GM12878 (cell line): ENCODE measurements at regions not wholly inside any gene's neighbourhood (a gene's known extent, or its start where the extent isn't known, plus 50 kb on each side); places are given as distances from the start of the nearest gene placed in this dataset.

ENCODE experiments used
- ATAC-seq: fragments of 200-7000 bp; cut with Tn5 transposase; 3 replicates; pipeline ENCODE4 v1.9.1; 2020; ENCODE audit warnings: mild to moderate bottlenecking, moderate library complexity
- BruUV-seq: library from RNA; stranded (reverse); fragments of 400-500 nt; replicated peaks from 2 replicates; lab custom pipeline; 2021; lab: Mats Ljungman, UMichigan
- CTCF ChIA-PET: fragments of 300-600 bp; sonication (Branson Sonifier 250); formaldehyde crosslinking; extraction: SDS; loops from one replicate; lab custom pipeline; 2021; ENCODE audit warnings: inconsistent platforms; lab: Yijun Ruan, JAX
- POLR2A ChIA-PET: fragments of 350-600 bp; formaldehyde crosslinking; extraction: SDS; loops from one replicate; lab custom pipeline; 2021; ENCODE audit warnings: inconsistent platforms; lab: Charles Lee
- RAD21 ChIA-PET: fragments of 300-600 bp; sonication (Branson Sonifier 250); formaldehyde crosslinking; loops from one replicate; lab custom pipeline; 2023; ENCODE audit warnings: antibody characterized with exemption; ENCODE audit not compliant: unreplicated experiment; lab: Charles Lee
- SMC1A ChIA-PET: fragments of 300-600 bp; sonication (Branson Sonifier 250); formaldehyde crosslinking; loops from one replicate; lab custom pipeline; 2023; ENCODE audit not compliant: unreplicated experiment, uncharacterized antibody; lab: Charles Lee
- DNase-seq: peaks from one replicate; pipeline ENCODE4 v3.0.0-alpha.2; 2011; ENCODE audit warnings: low read depth, low spot score
- FAIRE-seq: peaks from 3 replicates; lab custom pipeline; 2011; peaks lifted over from hg19 to GRCh38; lab: Jason Lieb, UNC
- H2AFZ ChIP-seq: 2 replicates; pipeline ENCODE4 v1.6.0; 2011; ENCODE audit warnings: low read depth, low read length, control low read depth; ENCODE audit not compliant: control insufficient read depth
- H3K27ac ChIP-seq: 2 replicates; pipeline ENCODE4 v1.5.1; 2011; ENCODE audit warnings: control low read depth; ENCODE audit not compliant: control insufficient read depth, insufficient read depth
- H3K27me3 ChIP-seq, 2 experiments: replicated peaks in 1 of 2; 2 replicates each; pipeline versions ENCODE4 v1.6.0 to v1.6.1; 2011; ENCODE audit warnings: low read length in 1 of 2; ENCODE audit not compliant: control insufficient read depth in 2 of 2, insufficient read depth in 2 of 2
- H3K36me3 ChIP-seq, 2 experiments: 2 replicates each; pipeline ENCODE4 v1.5.1; 2011; ENCODE audit warnings: low read length in 1 of 2; ENCODE audit not compliant: control insufficient read depth in 2 of 2, insufficient read depth in 2 of 2
- H3K4me1 ChIP-seq: 2 replicates; pipeline ENCODE4 v1.6.1; 2011; ENCODE audit warnings: mild to moderate bottlenecking, low read length, moderate library complexity, mixed read lengths; ENCODE audit not compliant: control insufficient read depth, insufficient read depth
- H3K4me2 ChIP-seq: 2 replicates; pipeline ENCODE4 v1.6.0; 2011; ENCODE audit warnings: control low read depth; ENCODE audit not compliant: control insufficient read depth, insufficient read depth
- H3K4me3 ChIP-seq: fragments of 200-600 bp; sonication (generic); 2 replicates; pipeline ENCODE4 v1.5.1; 2016
- H3K79me2 ChIP-seq: 2 replicates; pipeline ENCODE4 v1.6.0; 2011; ENCODE audit warnings: low read length; ENCODE audit not compliant: control insufficient read depth, insufficient read depth
- H3K9ac ChIP-seq: 2 replicates; pipeline ENCODE4 v1.8.0; 2011; ENCODE audit warnings: low read length, control low read depth, mixed read lengths; ENCODE audit not compliant: control insufficient read depth, insufficient read depth
- H3K9me3 ChIP-seq: replicated peaks from 3 replicates; pipeline ENCODE4 v1.5.1; 2011; ENCODE audit warnings: mild to moderate bottlenecking, low read length; ENCODE audit not compliant: control insufficient read depth, insufficient read depth
- H4K20me1 ChIP-seq: 2 replicates; pipeline ENCODE4 v1.6.0; 2011; ENCODE audit not compliant: control insufficient read depth, insufficient read depth
- BHLHE40 ChIP-seq, 2 experiments: fragments of 450-650 bp in 1 of 2; IDR thresholded peaks; 2 replicates each; pipeline ENCODE4 v1.6.1; 2011 to 2017; ENCODE audit warnings: low read depth in 2 of 2, borderline replicate concordance in 1 of 2, improper control_type of control experiment in 1 of 2, low read length in 1 of 2, mild to moderate bottlenecking in 1 of 2
- FOXK2 ChIP-seq: fragments of 450-650 bp; IDR thresholded peaks from 2 replicates; pipeline ENCODE4 v1.6.1; 2017; ENCODE audit warnings: mild to moderate bottlenecking, moderate library complexity
- GATAD2B ChIP-seq: fragments of 450-650 bp; conservative IDR thresholded peaks from 2 replicates; pipeline ENCODE4 v1.6.1; 2017; ENCODE audit warnings: low read depth, mild to moderate bottlenecking, moderate library complexity
- JUND ChIP-seq: IDR thresholded peaks from 2 replicates; pipeline ENCODE4 v1.6.1; 2012; ENCODE audit warnings: low read depth, mild to moderate bottlenecking, low read length, improper control_type of control experiment, moderate library complexity
- KDM1A ChIP-seq: fragments of 200-600 bp; sonication (generic); IDR thresholded peaks from 2 replicates; pipeline ENCODE4 v1.6.1; 2016; ENCODE audit warnings: borderline replicate concordance
- NRF1 ChIP-seq: conservative IDR thresholded peaks from 2 replicates; pipeline ENCODE4 v1.6.1; 2011; ENCODE audit warnings: mild to moderate bottlenecking, low read depth, low read length, improper control_type of control experiment
- PKNOX1 ChIP-seq: fragments of 450-650 bp; IDR thresholded peaks from 2 replicates; pipeline ENCODE4 v1.6.1; 2016; ENCODE audit warnings: mild to moderate bottlenecking
- STAT1 ChIP-seq: fragments of 450-650 bp; conservative IDR thresholded peaks from 2 replicates; pipeline ENCODE4 v1.6.1; 2014; ENCODE audit warnings: antibody characterized with exemption, mild to moderate bottlenecking
- TCF3 ChIP-seq: IDR thresholded peaks from 2 replicates; pipeline ENCODE4 v1.6.1; 2012; ENCODE audit warnings: low read depth, mild to moderate bottlenecking, low read length, borderline replicate concordance; ENCODE audit not compliant: insufficient read depth
- ZNF24 ChIP-seq: fragments of 450-650 bp; IDR thresholded peaks from 2 replicates; pipeline ENCODE4 v1.6.1; 2017; ENCODE audit warnings: antibody characterized with exemption, mild to moderate bottlenecking
- ZNF274 ChIP-seq: IDR thresholded peaks from one replicate; pipeline ENCODE4 v1.8.0; 2011; ENCODE audit not compliant: insufficient read length, insufficient read depth
- WGBS: methylation state at CpG from one replicate; pipeline ENCODE4 v1.1.6; 2016; ENCODE audit warnings: low lambda C conversion rate; ENCODE audit not compliant: insufficient replicate concordance, insufficient coverage; ENCODE audit errors: missing lambda C conversion rate; 5-methylcytosine and 5-hydroxymethylcytosine counted together
- in situ Hi-C: fragments of 300-500 bp; cut with MboI; formaldehyde crosslinking; loops from 9 replicates; pipeline ENCODE4 v1.14.3; 2018; ENCODE audit warnings: mixed read lengths
- intact Hi-C: fragments of 100-400 bp; cut with micrococcal nuclease; formaldehyde crosslinking; loops from one replicate; pipeline ENCODE4 v1.14.2; 2022; ENCODE audit not compliant: unreplicated experiment
- TF ChIP-seq, protein P1 (sequence below): IDR thresholded peaks from 2 replicates; pipeline ENCODE4 v1.6.1; 2011; ENCODE audit warnings: low read depth, low read length, improper control_type of control experiment, borderline replicate concordance
- TF ChIP-seq, protein P2 (sequence below): IDR thresholded peaks from 2 replicates; pipeline ENCODE4 v1.6.1; 2012; ENCODE audit warnings: improper control_type of control experiment, low read depth, low read length; ENCODE audit not compliant: insufficient replicate concordance
- TF ChIP-seq, protein P3 (sequence below): IDR thresholded peaks from 2 replicates; pipeline ENCODE4 v1.6.1; 2012; ENCODE audit warnings: low read depth, low read length, improper control_type of control experiment

DNA sequence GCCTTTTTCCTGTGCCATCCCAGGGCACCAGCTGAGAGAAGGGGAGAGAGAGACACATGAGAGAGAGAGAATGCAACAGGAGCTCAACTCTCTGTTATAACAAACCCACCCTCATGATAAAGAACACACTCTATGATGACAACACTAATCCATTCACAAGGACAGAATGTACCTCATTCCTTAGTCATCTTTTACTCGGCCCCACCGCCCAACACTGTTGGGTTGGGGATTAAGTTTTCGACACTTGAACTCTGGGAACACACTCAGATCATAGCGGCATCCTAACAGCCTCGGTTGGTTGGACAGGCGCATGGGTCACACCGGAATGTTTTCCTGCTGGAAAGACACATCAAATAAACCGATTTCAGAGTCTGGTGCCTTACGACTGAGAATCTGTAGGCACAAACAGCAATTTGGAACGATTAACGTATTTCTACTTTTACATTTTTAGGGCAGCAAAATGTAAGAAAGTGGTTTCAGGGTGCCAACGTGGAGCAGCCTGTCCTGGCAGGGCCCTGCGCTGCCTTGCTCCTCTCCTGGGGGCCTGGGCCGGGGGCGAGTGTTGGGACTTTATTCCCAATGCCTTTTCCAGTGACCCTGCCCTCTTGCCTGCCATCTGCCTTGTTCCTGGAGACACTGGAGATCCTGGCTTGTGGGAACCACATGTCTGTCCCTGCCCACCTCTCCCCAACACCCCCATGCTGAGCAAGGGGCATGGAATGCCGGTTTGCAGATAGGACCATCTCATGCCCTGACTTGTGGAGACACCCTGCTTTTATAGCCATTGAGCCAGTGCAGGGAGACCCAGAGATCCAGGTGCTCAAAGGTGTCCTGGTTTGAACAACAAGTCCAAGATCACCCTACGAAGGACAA, 287.0 kb downstream of the TCERG1L start (continued):
- TF ChIP-seq GATAD2B (no peak), JUND (no peak), KDM1A (no peak), TCF3 (no peak), PKNOX1 (no peak), ZNF274 (no peak), BHLHE40 (IDR thresholded peaks at IDR 0.05; ENCODE audit: borderline replicate concordance in 1 of 2, low read depth in 2 of 2, low read length in 1 of 2) (no peak), STAT1 (no peak), FOXK2 (no peak)

GRCh38 chr10:131025333-131025732, 286.2 kb downstream of the TCERG1L start:
- FAIRE-seq, result no peak
- no peak for ATAC-seq
- WGBS, result 14% methylated on average over 9 of the region's 9 CpGs
- Histone ChIP-seq H3K27ac (no peak overlapping the region), H3K4me3 (no peak overlapping the region), H2AFZ (no peak overlapping the region), H3K36me3 (no peaks in the 10 kb centered on the region), H3K4me2 (no peak overlapping the region), H4K20me1 (no peaks in the 10 kb centered on the region), H3K4me1 (no peaks in the 10 kb centered on the region), H3K9ac (no peak overlapping the region), H3K9me3 (no peaks in the 10 kb centered on the region), H3K27me3 (no peaks in the 10 kb centered on the region), H3K79me2 (no peaks in the 10 kb centered on the region)
- ChIA-PET RAD21 (no interaction called here), SMC1A (no interaction called here), POLR2A (no interaction called here), CTCF (no interaction called here)
- DNase-seq, result no peak
- in situ Hi-C loops, result no loop called here
- intact Hi-C loops, result no loop called here
- BruUV-seq, result no TSS peak
- TF ChIP-seq, protein P1, sequence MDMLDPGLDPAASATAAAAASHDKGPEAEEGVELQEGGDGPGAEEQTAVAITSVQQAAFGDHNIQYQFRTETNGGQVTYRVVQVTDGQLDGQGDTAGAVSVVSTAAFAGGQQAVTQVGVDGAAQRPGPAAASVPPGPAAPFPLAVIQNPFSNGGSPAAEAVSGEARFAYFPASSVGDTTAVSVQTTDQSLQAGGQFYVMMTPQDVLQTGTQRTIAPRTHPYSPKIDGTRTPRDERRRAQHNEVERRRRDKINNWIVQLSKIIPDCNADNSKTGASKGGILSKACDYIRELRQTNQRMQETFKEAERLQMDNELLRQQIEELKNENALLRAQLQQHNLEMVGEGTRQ, result no peak
- TF ChIP-seq, protein P2, sequence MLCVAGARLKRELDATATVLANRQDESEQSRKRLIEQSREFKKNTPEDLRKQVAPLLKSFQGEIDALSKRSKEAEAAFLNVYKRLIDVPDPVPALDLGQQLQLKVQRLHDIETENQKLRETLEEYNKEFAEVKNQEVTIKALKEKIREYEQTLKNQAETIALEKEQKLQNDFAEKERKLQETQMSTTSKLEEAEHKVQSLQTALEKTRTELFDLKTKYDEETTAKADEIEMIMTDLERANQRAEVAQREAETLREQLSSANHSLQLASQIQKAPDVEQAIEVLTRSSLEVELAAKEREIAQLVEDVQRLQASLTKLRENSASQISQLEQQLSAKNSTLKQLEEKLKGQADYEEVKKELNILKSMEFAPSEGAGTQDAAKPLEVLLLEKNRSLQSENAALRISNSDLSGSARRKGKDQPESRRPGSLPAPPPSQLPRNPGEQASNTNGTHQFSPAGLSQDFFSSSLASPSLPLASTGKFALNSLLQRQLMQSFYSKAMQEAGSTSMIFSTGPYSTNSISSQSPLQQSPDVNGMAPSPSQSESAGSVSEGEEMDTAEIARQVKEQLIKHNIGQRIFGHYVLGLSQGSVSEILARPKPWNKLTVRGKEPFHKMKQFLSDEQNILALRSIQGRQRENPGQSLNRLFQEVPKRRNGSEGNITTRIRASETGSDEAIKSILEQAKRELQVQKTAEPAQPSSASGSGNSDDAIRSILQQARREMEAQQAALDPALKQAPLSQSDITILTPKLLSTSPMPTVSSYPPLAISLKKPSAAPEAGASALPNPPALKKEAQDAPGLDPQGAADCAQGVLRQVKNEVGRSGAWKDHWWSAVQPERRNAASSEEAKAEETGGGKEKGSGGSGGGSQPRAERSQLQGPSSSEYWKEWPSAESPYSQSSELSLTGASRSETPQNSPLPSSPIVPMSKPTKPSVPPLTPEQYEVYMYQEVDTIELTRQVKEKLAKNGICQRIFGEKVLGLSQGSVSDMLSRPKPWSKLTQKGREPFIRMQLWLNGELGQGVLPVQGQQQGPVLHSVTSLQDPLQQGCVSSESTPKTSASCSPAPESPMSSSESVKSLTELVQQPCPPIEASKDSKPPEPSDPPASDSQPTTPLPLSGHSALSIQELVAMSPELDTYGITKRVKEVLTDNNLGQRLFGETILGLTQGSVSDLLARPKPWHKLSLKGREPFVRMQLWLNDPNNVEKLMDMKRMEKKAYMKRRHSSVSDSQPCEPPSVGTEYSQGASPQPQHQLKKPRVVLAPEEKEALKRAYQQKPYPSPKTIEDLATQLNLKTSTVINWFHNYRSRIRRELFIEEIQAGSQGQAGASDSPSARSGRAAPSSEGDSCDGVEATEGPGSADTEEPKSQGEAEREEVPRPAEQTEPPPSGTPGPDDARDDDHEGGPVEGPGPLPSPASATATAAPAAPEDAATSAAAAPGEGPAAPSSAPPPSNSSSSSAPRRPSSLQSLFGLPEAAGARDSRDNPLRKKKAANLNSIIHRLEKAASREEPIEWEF, result no peak
- TF ChIP-seq NRF1 (no peak), ZNF24 (no peak)
- TF ChIP-seq, protein P3, sequence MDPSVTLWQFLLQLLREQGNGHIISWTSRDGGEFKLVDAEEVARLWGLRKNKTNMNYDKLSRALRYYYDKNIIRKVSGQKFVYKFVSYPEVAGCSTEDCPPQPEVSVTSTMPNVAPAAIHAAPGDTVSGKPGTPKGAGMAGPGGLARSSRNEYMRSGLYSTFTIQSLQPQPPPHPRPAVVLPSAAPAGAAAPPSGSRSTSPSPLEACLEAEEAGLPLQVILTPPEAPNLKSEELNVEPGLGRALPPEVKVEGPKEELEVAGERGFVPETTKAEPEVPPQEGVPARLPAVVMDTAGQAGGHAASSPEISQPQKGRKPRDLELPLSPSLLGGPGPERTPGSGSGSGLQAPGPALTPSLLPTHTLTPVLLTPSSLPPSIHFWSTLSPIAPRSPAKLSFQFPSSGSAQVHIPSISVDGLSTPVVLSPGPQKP, result no peak
